ENCODE measurements at regions not wholly inside any gene's neighbourhood (a gene's known extent, or its start where the extent isn't known, plus 50 kb on each side); places are given as distances from the start of the nearest gene placed in this dataset.

- TF ChIP-seq CTCF (conservative IDR thresholded peaks at IDR 0.05), result no peak
- TF ChIP-seq EZH2 (IDR thresholded peaks at IDR 0.05; ENCODE audit: low read depth), result no peak
Measured at GRCh38 chr7:115789901-115790300, 240.7 kb downstream of the TFEC start.

Data from PC-9 (cell line).